Iris pigment epithelial cell (primary cell): ENCODE measurements at regions not wholly inside any gene's neighbourhood (a gene's known extent, or its start where the extent isn't known, plus 50 kb on each side); places are given as distances from the start of the nearest gene placed in this dataset.
"Not testable (repeated sequence)": the region's sequence is repeated elsewhere in the genome, so short reads cannot be mapped to it uniquely, and the experiment has no call there.

ENCODE experiments used
- DNase-seq: peaks from one replicate; pipeline ENCODE4 v3.0.0-alpha.2; 2011; ENCODE audit warnings: low read depth

DNA sequence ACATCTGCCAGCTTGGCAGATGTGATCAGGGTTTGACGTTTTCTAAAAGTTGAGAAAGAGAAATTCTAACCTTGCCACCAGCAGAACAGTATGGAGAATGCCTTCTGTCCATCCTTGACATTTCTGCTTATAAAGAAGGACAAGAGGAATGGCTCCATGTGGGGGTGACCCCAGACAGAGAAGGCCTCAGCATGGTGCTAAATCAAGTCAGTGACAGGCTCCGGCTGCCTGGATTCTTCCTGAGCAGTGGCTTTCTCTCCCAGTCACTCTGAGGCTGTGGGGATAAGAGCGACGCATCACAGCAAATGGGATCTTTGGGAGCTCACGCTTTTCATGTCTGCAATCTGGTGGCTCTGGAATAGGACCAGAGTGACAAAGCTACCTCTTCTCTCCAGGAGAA lies 640.2 kb upstream of the CAMK1G start:
- DNase-seq = no peak

- no peak for DNase-seq
These were observed 638.5 kb upstream of the CAMK1G start for GRCh38 chr1:208944981-208945451.

DNA sequence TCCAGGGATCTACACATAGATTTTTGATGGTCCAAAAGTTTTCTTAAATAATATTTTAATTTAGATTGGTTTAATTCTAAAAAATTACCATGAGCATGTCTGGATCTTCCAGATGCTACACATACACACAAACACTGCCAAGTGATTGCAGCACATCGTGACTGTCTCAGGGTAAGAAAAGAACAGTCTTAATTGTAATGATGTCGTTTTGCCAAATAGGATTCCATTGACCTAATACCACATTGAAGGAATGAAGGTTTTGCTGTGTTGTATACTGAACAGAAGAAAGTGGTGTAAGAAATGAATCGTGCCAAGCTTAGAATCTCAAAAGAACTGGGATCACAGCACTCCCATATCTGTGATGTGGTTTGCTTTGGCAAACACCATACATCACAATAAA lies 633.3 kb upstream of the CAMK1G start:
- DNase-seq = no peak

DNA sequence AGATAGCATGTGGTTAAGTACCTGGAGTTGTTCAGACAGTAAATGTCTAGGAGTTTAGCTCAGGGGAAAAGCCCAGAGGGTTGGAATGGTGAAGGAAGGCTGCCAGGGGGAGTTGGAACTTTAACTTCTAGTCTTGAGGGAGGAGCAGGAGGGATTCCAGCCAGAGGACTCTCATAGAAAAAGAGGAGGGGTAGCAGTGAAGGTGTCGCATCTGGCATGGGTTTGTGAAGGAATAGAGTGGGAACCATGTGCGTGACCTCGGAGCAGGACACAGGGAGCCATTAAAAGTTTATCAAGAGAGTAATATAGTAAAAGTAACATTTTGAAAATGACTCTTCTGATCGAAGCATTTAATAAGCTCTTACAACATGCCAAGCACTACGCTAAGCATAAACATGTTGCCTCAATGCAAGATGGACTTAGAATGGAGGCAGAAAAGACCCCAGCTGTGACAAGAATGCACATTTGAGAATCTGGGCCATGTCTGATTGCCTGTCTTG lies 632.4 kb upstream of the CAMK1G start:
- DNase-seq = no peak

DNA sequence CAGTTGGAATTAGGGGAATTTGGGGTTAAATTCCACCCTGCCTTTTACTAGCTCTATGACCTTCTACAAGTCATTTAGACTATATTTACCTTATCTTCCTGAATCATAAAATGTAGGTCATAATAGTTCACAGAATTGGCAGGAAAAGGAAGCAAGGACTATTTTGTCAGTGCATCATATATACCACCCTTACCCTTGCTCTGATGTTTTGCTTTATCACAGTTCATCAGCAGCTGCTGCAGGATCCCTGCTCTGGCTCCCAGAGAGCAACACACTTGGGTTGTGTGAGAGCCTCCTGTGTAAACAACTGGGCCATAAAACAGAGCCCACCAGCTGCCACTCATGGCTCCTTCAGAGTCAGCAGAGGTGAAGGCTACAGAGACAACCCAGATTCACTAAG lies 631.6 kb upstream of the CAMK1G start:
- DNase-seq = no peak

DNA sequence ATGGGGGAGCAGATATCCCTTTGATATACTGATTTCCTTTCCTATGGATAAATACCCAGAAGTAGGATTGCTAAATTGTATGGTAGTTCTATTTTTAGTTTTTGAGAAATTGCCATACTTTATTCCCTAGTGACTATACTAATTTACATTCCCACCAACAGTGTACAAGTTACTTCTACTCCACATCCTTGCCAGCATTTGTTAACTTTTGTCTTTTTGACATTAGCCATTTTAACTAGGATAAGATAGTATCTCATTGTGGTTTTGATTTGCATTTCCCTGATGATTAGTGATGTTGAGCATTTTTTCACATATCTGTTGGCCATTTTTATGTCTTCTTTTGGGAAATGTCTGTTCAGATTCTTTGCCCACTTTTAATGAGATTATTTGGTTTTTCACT lies 620.6 kb upstream of the CAMK1G start:
- no peak for DNase-seq

- no peak for DNase-seq
These were observed 618.2 kb upstream of the CAMK1G start for GRCh38 chr1:208965351-208965750.

GRCh38 chr1:208967334-208967733 lies 616.2 kb upstream of the CAMK1G start:
- no peak for DNase-seq

- DNase-seq = no peak
These were observed 608.8 kb upstream of the CAMK1G start for GRCh38 chr1:208974717-208975116.

DNA sequence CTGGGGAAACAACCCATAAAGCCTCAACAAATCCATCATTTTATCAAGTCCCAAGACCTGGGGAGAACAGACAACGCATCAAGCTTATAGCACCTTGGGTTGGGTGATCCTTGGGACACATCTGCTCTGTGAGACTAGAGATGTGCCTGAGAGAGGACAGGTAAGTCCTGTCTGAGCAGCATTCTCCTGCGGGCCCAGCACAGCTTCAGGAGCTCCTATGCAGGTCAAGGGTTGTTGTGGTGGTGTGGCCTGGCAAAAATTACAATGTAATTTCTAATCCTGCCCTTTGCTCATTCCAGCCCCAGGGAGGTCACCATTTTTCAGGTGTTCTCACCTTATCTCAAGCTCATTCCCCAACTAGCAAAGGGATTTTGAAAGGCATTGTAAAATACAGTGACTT lies 608.1 kb upstream of the CAMK1G start:
- no peak for DNase-seq

GRCh38 chr1:208977012-208977411 lies 606.5 kb upstream of the CAMK1G start:
- DNase-seq = no peak

DNA sequence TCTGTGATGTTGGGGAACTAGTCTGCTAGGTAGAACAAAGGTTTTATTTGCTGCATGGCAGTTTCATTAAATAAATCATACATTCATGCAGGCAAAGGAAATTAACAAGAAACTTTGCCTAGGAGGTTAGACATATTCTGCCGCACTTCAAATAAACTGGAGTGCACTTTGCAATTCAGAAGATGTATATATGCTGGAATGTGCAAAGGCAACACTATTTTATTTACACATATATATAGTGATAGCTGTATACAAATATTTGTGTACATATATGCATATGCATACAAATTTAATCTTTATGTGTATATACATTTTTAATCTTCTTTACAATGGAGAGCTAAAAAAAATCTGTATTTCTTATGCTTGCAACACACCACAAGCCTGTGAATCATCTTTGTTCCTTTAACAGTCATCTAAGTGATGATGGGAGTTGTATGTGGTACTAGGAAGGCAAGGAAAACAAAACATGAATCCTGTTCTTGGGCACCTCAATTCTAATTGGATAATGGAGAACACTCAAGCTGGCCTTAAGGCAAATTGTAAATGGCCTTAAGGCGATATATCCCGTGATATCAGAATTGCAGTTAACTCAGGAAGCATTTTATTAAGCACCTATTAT lies 605.8 kb upstream of the CAMK1G start:
- DNase-seq = peak; percentile 5

DNA sequence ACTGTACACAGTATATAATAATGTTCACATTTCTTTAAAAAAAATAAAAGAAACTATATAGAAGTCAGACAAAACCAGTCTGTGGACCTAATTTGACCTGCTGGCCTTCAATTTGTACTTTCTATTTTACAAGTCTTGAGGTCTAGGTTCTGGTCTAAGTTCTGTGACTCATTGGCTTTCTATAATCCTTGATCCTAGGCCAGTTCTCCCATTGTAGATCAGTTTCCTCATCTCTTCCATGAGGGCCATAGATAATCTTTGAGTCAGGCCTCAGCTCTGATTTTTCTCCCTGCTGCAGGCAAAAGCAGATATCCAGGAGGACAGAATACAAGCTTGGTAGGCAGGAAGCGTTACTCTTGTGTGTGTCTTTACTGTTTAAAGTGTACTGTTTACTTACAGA lies 603.7 kb upstream of the CAMK1G start:
- no peak for DNase-seq

DNA sequence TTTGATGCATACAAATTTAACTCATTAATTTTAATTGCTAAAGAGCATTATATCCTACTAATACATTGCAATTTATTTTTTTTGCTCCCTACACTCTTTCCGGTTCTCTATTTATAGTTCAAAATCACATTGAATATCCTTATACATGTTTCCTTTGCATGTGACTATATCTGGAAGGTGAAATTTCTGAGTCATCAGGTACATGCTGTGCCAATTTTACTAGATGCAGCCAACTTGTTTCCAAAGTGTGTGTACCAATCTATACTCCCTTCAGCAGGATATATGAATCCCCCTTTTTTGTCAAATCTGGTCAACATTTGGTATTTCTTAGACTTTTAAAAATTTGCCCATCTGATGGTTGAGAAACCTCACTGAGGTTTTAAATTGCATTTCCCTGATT lies 602.9 kb upstream of the CAMK1G start:
- peak; percentile 4 for DNase-seq

- DNase-seq = no peak
These were observed 598.3 kb upstream of the CAMK1G start for GRCh38 chr1:208985231-208985630.

DNA sequence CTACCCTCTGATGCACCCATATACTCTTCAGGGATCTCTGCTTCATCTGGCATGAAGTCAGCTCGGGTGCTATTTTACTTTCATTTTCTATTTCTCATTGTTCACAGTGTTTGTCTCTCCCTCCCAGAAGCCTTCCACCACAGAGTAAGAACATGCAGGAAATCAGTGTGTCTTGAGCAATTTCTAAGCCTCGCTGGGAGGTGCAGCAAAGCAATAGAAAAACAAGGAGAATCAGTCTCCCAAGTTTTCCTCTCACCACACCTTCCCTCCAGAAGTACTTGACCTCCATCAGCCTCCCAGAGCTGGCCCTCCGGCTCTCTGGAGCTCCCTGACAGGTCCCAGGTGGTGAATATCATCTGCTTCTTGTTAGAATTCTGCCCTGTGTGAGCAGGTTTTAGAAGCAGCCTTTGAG lies 594.7 kb upstream of the CAMK1G start:
- DNase-seq = peak; percentile 53

DNA sequence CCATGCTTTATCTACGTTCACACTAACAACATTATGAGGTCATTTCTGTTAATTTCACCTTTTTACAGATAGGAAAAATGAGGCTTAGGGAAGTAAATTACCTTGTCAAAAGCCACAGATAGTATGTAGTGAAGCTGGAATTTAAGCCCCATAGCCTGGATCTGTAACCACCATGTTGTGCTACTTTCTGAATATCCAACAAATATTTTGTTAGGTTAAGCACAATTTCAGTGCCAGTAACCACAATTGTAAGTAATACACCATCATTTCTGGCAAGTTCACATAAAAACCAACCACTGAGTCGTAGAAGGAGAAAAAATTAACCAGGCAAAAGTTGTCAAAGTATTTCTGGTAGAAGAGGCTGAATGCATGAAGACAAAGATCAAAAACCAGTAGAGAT lies 593.1 kb upstream of the CAMK1G start:
- no peak for DNase-seq

DNA sequence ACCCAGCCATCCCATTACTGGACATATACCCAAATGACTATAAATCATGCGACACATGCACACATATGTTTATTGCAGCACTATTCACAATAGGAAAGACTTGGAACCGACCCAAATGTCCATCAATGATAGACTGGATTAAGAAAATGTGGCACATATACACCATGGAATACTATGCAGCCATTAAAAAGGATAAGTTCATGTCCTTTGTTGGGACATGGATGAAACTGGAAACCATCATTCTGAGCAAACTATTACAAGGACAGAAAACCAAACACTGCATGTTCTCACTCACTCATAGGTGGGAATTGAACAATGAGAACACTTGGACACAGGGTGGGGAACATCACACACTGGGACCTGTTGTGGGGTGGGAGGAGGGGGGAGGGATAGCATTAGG lies 586.5 kb upstream of the CAMK1G start:
- DNase-seq = not testable (repeated sequence)

DNA sequence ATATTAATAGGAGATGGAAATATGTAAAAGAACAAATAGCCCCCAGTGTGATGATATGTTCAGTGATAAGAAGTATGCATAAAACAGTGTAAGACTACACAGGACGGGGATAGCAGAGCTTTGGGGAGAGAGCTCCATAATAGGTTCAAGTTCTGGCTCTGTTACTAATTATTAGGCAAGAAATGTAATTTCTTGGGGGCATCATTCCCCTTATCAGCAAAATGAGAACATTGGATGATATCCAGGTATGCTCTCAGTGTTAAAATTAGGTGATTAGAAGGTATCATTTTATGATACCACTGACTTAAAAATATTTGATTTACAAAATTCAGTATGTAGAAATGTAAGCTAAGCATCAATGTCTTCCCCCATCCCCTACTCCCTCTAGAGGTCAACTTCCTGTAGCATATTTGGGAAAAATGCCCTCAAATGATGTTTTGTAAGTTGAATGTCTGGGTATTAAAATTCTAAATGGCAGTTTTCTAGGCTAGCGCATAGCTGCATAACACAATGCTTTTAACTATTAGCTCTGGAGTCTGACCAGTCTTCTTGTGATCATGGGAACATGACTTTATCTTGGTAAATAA lies 585.7 kb upstream of the CAMK1G start:
- peak; percentile 5 for DNase-seq

- no peak for DNase-seq
These were observed 574.9 kb upstream of the CAMK1G start for GRCh38 chr1:209008586-209008985.

DNA sequence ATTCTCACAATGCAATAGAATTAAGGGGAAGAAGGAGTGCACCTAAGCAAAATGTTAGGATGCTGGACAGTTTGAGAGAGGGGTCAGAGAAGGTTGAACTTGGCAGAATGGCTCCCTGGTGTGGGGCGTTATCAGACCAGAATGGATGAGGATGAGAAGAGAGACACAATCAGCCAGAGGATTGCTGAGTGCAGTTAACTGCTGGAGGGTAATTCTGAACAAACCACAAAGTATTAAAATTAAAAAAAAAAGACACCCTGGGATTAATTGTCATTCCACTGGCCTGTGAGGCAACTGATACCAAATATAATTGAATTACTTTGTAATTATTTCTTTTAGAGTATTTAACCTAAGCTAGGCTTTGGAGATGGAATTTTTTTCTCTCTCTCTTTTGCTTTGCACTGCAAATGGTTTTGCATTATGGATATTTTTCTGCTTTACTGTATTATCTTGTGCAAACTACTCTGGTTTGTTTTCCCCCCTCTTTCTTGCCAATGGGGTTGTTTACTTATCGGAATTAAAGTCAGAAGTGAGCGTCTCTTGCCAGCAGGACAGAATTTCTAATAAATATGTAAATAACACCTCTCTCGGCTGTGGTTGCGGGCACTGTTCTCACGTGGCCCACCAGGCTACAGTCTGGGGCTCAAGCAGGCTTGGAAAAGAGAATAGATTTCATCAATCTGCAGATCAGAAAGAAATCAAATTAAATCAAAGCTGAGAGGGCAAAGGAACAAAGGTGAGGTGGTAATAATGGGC lies 572.9 kb upstream of the CAMK1G start:
- DNase-seq = no peak

- no peak for DNase-seq
These were observed 570.9 kb upstream of the CAMK1G start for GRCh38 chr1:209012443-209013196.

- DNase-seq = no peak
These were observed 568.4 kb upstream of the CAMK1G start for GRCh38 chr1:209015092-209015491.
